Aorta (tissue), 5 donors: ENCODE measurements at regions not wholly inside any gene's neighbourhood (a gene's known extent, or its start where the extent isn't known, plus 50 kb on each side); places are given as distances from the start of the nearest gene placed in this dataset.

Experiments
- ATAC-seq: fragments of 200-7000 bp; cut with Tn5 transposase; one replicate; pipeline ENCODE4 v1.9.1; 2022; ENCODE audit warnings: moderate library complexity; ENCODE audit not compliant: low FRiP score
- DNase-seq, 2 donors: peaks; one replicate each; pipeline ENCODE4 v3.0.0-alpha.2; 2020
- H3K27ac ChIP-seq, 2 donors: one replicate each; pipeline ENCODE4 v1.5.1; 2013; ENCODE audit warnings: low read length in 2 of 2, mild to moderate bottlenecking in 2 of 2, moderate library complexity in 2 of 2, control low read depth in 1 of 2, inconsistent platforms in 1 of 2, low read depth in 1 of 2
- H3K27me3 ChIP-seq, 2 donors: one replicate each; pipeline ENCODE4 v1.6.1; 2013; ENCODE audit warnings: control low read depth in 1 of 2, low read length in 1 of 2, mild to moderate bottlenecking in 1 of 2, moderate library complexity in 1 of 2; ENCODE audit not compliant: insufficient read depth in 2 of 2, control insufficient read depth in 1 of 2
- H3K36me3 ChIP-seq, 2 donors: one replicate each; pipeline ENCODE4 v1.6.1; 2013; ENCODE audit warnings: control low read depth in 1 of 2, low read length in 1 of 2, mild to moderate bottlenecking in 1 of 2; ENCODE audit not compliant: insufficient read depth in 2 of 2, control insufficient read depth in 1 of 2
- H3K4me1 ChIP-seq, 2 donors: one replicate each; pipeline ENCODE4 v1.6.1; 2013; ENCODE audit warnings: low read length in 2 of 2, control low read depth in 1 of 2, mild to moderate bottlenecking in 1 of 2, moderate library complexity in 1 of 2; ENCODE audit not compliant: insufficient read depth in 2 of 2, control insufficient read depth in 1 of 2
- H3K4me3 ChIP-seq, 2 donors: one replicate each; pipeline ENCODE4 v1.5.1; 2013; ENCODE audit warnings: low read length in 2 of 2, control low read depth in 1 of 2, mild to moderate bottlenecking in 1 of 2
- H3K9me3 ChIP-seq: one replicate; pipeline ENCODE4 v1.6.1; 2013; ENCODE audit warnings: mild to moderate bottlenecking, low read length; ENCODE audit not compliant: control insufficient read depth
- WGBS, 2 donors: extraction: QIAGEN DNeasy Blood & Tissue Kit; methylation state at CpG; one replicate each; pipeline ENCODE4 v1.1.7; 2013; 5-methylcytosine and 5-hydroxymethylcytosine counted together
- intact Hi-C, 2 donors: fragments of 100-400 bp; cut with DNase I; formaldehyde crosslinking; loops; one replicate each; pipeline versions ENCODE4 v1.14.2 to v1.15.0; 2022
- donor health status: healthy with polysubstance abuse.
- donor health status: Bipolar disorder and iron deficiency.
- donor health status: DM: no; HTN: no; CAD: no.
- donor health status: DM: no; HTN: no; CAD: no.
- donor health status: DM: yes; HTN: yes; CAD: no.

DNA sequence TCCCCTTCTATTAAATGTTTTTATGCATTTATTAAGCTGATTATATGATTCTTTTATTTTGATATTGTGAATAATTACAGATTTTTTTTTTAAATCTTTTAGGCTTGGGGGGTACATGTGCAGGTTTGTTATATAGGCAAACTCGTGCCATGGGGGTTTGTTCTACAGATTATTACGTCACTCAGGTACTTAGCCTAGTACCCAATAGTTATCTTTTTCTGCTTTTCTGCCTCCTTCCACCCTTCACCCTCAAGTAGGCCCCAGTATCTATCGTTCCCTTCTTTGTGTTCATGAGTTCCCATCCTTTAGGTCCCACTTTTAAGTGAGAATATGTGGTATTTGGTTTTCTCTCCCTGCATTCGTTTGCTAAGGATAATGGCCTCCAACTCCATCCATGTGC lies 92.2 kb upstream of the CWC22 start:
- Histone ChIP-seq H3K27me3 (no peaks in the 10 kb centered on the region), H3K27ac (no peak overlapping the region), H3K4me1 (no peaks in the 10 kb centered on the region), H3K9me3 (no peaks in the 10 kb centered on the region), H3K36me3 (no peaks in the 10 kb centered on the region), H3K4me3 (no peak overlapping the region)
- 72 to 74% methylated on average over 4 of the region's 4 CpGs for WGBS, 2 donors
- intact Hi-C loops, result no loop called here
- no peak for ATAC-seq
- DNase-seq, result no peak

DNA sequence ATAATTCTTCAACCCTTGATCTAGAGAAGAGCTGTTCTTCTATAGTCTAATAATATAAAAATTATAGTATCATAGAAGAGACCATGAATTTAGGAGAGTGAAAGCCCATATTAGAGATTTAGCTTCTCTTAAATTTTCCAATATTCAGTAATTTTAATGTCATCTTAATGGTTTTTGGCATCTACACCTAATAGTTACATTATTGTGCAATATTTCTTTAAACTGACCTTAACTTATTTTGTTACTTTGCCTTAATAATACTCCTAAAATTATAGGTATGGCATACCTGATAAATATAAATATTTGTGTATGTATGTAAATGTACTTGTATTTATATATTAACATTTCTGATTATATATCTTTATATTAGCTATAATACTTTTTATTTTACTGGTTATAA lies 78.0 kb upstream of the CWC22 start:
- no peaks in the 10 kb centered on the region for H3K27me3 ChIP-seq
- intact Hi-C loops, result no loop called here
- no peak overlapping the region for H3K27ac ChIP-seq
- H3K4me1 ChIP-seq, result no peaks in the 10 kb centered on the region
- ATAC-seq (no peak), DNase-seq (no peak)
- no peaks in the 10 kb centered on the region for H3K36me3 ChIP-seq
- no peaks in the 10 kb centered on the region for H3K9me3 ChIP-seq
- no peak overlapping the region for H3K4me3 ChIP-seq

DNA sequence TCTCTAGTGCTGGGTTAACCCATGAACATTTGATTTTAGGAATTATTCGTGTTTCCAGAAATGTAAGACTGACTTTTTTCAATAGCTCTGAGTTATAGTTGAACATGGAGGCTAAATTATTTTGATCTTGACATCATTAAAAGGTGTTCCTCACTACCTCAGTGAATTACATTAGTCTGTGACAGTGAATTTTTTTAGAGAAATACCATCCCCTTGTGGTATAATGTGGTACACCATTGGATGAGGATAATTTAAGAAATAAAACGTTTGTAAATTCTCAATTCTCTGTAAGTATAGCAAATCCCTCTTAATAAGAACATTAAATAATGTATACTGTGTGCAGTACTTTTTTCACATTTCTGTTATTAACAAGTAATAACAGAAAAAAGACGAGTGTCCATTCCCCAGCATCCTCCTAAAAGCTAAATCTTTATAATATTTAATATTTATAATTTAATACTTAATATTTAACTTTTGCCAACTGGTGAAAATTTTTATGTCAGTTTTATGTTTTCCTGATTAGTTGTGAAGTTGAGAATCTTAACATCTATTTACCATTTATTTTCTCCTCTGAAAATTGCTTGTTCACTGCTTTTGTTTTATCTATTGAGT lies 70.3 kb upstream of the CWC22 start:
- DNase-seq, result no peak
- H3K4me1 ChIP-seq, result no peaks in the 10 kb centered on the region
- no peaks in the 10 kb centered on the region for H3K9me3 ChIP-seq
- H3K36me3 ChIP-seq, result no peaks in the 10 kb centered on the region
- ATAC-seq, result no peak
- intact Hi-C loops, result loop anchor here in 1 of 2 donors (5.0 kb wide), 1 partner anchor 235 kb away; no protein-coding TSS in a partner anchor
- WGBS, 2 donors, result 8 to 12% methylated on average over 3 of the region's 3 CpGs
- H3K27ac ChIP-seq, result no peak overlapping the region
- no peaks in the 10 kb centered on the region for H3K27me3 ChIP-seq
- no peak overlapping the region for H3K4me3 ChIP-seq

DNA sequence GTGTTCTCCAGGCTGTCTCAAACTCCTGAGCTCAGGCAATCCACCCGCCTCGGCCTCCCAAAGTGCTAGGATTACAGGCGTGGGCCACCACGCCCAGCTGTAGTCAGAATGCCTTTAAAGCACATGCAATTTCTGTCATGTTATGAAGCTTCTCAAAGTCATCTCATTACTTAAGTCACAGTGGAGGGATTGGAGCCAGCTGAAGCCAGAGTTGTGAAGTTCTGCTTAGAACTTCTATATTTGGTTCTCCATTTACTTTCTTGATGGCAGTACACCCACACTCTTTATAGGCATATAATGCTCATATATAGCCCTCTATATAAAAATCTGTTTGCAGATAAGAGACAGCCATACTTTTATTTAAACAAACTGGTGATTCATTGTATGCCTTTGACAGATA lies 68.8 kb upstream of the CWC22 start:
- ATAC-seq, result no peak

DNA sequence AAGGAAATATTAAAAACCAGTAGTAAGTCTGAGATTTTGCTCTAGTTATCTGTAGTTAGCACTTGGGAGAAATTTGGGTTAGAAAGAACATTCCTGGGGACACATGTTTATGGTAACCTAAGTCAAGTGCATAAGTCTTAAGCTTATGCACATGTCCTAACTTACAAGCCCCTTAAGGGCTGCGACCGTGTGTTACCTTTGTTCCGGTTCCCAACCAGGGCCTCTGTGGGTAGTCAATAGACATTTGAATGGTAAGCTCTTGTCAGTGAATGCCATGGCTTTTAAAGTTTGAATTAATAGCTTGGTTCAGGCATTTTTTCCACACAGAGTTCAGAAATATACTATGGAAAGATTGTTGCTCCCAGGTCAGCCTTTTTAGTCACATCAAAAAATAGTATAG lies 64.7 kb upstream of the CWC22 start:
- H3K4me3 ChIP-seq, result no peak overlapping the region
- H3K9me3 ChIP-seq, result peaks cover 3% of the 10 kb centered on the region
- no peaks in the 10 kb centered on the region for H3K4me1 ChIP-seq
- no peaks in the 10 kb centered on the region for H3K36me3 ChIP-seq
- 47 to 51% methylated on average over 3 of the region's 3 CpGs for WGBS, 2 donors
- ATAC-seq (no peak), DNase-seq (no peak)
- H3K27me3 ChIP-seq, result no peaks in the 10 kb centered on the region
- intact Hi-C loops, result no loop called here
- H3K27ac ChIP-seq, result no peak overlapping the region

More for the DNA sequence above, 68.8 kb upstream of the CWC22 start:
- Histone ChIP-seq H3K27me3 (no peaks in the 10 kb centered on the region), H3K4me1 (no peaks in the 10 kb centered on the region), H3K4me3 (no peak overlapping the region), H3K27ac (no peak overlapping the region), H3K36me3 (no peaks in the 10 kb centered on the region), H3K9me3 (no peaks in the 10 kb centered on the region)
- intact Hi-C loops, result loop anchor here in 1 of 2 donors (5.0 kb wide), 1 partner anchor 234 kb away; no protein-coding TSS in a partner anchor
- no peak for DNase-seq
- 88 to 96% methylated on average over 4 of the region's 4 CpGs for WGBS, 2 donors

DNA sequence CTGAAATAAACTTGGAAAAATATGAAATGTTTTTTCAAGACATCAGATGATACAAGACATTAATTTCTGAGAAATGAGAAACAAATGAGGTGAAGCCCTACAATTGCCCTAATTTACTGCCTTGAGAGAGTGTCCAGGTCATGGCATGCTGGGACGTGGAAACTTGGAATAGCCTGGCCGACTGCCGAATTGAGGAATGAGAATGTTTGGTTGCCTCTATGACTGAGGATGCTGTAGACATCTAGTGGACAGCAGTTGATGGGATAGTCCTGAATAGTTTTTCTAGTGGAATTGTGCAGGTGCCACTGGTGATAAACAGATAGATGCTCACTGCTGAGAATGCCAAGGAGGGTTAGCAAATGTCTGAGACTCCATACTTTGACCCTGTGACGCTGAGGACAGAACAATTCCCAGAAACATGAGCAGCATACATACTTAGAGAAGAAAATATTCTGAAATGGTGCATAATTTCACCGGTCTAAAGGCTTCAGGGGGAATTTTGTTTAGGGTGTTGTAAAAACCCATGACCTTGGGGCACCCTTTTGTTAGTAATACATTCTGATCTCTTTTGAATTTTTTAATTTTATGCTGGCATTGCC lies 56.5 kb upstream of the CWC22 start:
- Histone ChIP-seq H3K27ac (no peak overlapping the region), H3K4me1 (no peaks in the 10 kb centered on the region), H3K36me3 (no peaks in the 10 kb centered on the region), H3K9me3 (no peaks in the 10 kb centered on the region), H3K27me3 (no peaks in the 10 kb centered on the region), H3K4me3 (no peak overlapping the region)
- intact Hi-C loops, result no loop called here
- DNase-seq (no peak), ATAC-seq (no peak)
- WGBS, 2 donors, result 53% methylated on average over 5 of the region's 5 CpGs

DNA sequence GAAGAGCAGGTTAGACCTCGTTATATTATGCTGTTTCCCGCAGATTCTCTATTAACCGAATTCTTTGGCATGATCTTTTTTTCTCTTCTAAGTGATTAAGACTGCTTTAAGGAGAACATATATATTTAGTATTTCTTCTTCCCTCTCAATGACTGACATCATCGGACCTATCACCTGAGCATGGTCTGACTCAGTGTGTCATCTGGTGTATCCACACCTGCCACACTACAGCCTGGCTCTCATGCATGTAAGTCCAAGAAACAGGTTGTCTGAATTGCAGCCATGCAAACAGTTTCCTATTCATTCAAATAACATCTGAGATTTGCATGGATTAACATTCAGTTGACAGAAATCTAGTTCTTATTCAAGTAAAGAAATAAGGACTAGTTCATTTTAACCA lies 55.1 kb upstream of the CWC22 start:
- no peaks in the 10 kb centered on the region for H3K4me1 ChIP-seq
- WGBS, 2 donors, result 94 to 96% methylated on average over 4 of the region's 4 CpGs

DNA sequence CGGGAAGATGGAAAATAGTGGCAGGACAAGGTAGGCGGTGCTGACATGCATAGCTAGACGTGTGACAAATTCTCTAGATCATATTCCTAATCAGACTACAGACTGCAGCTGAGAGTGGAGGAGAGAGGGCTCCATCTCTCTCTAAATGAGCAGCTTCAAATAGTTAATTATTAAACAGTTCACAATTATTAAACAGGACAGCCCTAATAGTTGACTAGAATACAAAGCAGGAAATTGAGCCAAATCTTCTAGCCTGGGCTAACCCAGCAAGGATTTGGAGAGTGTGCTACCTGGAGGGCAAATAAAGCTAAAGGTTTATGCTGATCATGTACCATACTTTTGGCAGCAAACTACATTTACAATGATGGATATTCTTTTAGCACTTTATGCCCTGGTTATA lies 54.4 kb upstream of the CWC22 start:
- Histone ChIP-seq H3K27me3 (no peaks in the 10 kb centered on the region), H3K4me1 (no peaks in the 10 kb centered on the region), H3K36me3 (no peaks in the 10 kb centered on the region), H3K9me3 (no peaks in the 10 kb centered on the region), H3K27ac (no peak overlapping the region), H3K4me3 (no peak overlapping the region)
- WGBS, 2 donors, result 78 to 81% methylated on average over 3 of the region's 3 CpGs
- no peak for ATAC-seq
- no peak for DNase-seq
- intact Hi-C loops, result no loop called here

More for the DNA sequence above, 55.1 kb upstream of the CWC22 start:
- ATAC-seq (no peak), DNase-seq (no peak)
- Histone ChIP-seq H3K27me3 (no peaks in the 10 kb centered on the region), H3K27ac (no peak overlapping the region), H3K36me3 (no peaks in the 10 kb centered on the region), H3K9me3 (no peaks in the 10 kb centered on the region), H3K4me3 (no peak overlapping the region)
- intact Hi-C loops, result no loop called here

DNA sequence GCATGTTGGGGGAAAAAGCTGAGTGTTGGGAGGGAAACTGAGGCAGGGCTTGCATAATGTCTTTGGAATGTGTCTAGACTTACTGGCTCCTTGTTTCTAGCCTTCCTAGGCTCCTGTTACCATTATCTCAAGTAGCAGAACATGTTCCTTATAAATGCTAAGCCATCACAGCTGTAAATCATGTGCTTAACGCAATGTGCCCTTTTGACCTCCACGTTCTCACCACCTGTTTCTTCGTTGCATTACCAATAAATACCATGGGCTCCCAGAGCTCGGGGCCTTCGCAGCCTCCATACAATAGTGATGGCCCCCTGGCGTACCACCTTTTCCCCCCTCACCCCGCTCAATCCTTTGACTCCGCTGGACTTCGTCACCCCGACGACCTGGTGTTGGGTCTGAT lies 54.0 kb upstream of the CWC22 start:
- 80% methylated on average over 11 of the region's 11 CpGs for WGBS, 2 donors
- no peak for DNase-seq
- no peak for ATAC-seq
- Histone ChIP-seq H3K27ac (no peak overlapping the region), H3K9me3 (no peaks in the 10 kb centered on the region), H3K27me3 (no peaks in the 10 kb centered on the region), H3K4me1 (no peaks in the 10 kb centered on the region), H3K36me3 (no peaks in the 10 kb centered on the region), H3K4me3 (no peak overlapping the region)
- intact Hi-C loops, result no loop called here
